ENCODE measurements at regions not wholly inside any gene's neighbourhood (a gene's known extent, or its start where the extent isn't known, plus 50 kb on each side); places are given as distances from the start of the nearest gene placed in this dataset.

GRCh38 chr10:61319386-61320256, 133.6 kb downstream of the TMEM26 start:
- H3K4me3 ChIP-seq (ENCODE audit: low read depth, low read length): no peak overlapping the region
- TF ChIP-seq CTCF (conservative IDR thresholded peaks at IDR 0.05; ENCODE audit: low read depth, low read length): no peak
- no peak for DNase-seq (ENCODE audit: low read depth)

- TF ChIP-seq CTCF (conservative IDR thresholded peaks at IDR 0.05; ENCODE audit: low read depth, low read length): no peak
- DNase-seq (ENCODE audit: low read depth): no peak
- H3K4me3 ChIP-seq (ENCODE audit: low read depth, low read length): no peak overlapping the region
Observed at GRCh38 chr10:61318429-61318828, 134.8 kb downstream of the TMEM26 start.

- TF ChIP-seq CTCF (conservative IDR thresholded peaks at IDR 0.05; ENCODE audit: low read depth, low read length): no peak
- DNase-seq (ENCODE audit: low read depth): no peak
- no peak overlapping the region for H3K4me3 ChIP-seq (ENCODE audit: low read depth, low read length)
Observed at GRCh38 chr10:61317706-61318105, 135.5 kb downstream of the TMEM26 start.

- no peak for DNase-seq (ENCODE audit: low read depth)
- TF ChIP-seq CTCF (conservative IDR thresholded peaks at IDR 0.05; ENCODE audit: low read depth, low read length): no peak
- H3K4me3 ChIP-seq (ENCODE audit: low read depth, low read length): no peak overlapping the region
Observed at GRCh38 chr10:61316676-61317265, 136.4 kb downstream of the TMEM26 start.

GRCh38 chr10:61314273-61314672, 138.9 kb downstream of the TMEM26 start:
- no peak for DNase-seq (ENCODE audit: low read depth)
- H3K4me3 ChIP-seq (ENCODE audit: low read depth, low read length): no peak overlapping the region
- TF ChIP-seq CTCF (conservative IDR thresholded peaks at IDR 0.05; ENCODE audit: low read depth, low read length): no peak

- DNase-seq (ENCODE audit: low read depth): peak; percentile 37
- no peak overlapping the region for H3K4me3 ChIP-seq (ENCODE audit: low read depth, low read length)
- no peak for TF ChIP-seq CTCF (conservative IDR thresholded peaks at IDR 0.05; ENCODE audit: low read depth, low read length)
Observed at GRCh38 chr10:61313460-61313859, 139.7 kb downstream of the TMEM26 start.

All from choroid plexus epithelial cell (primary cell).